WI38 (cell line): ENCODE measurements at regions not wholly inside any gene's neighbourhood (a gene's known extent, or its start where the extent isn't known, plus 50 kb on each side); places are given as distances from the start of the nearest gene placed in this dataset.

Experiments used
- H3K4me3 ChIP-seq: 2 replicates; pipeline ENCODE4 v1.5.1; 2011; ENCODE audit warnings: low read depth, mild to moderate bottlenecking, control low read depth, low read length
- CTCF ChIP-seq: IDR thresholded peaks from 2 replicates; pipeline ENCODE4 v1.5.1; 2012; ENCODE audit warnings: low read depth, mild to moderate bottlenecking, control low read depth, low read length

DNA sequence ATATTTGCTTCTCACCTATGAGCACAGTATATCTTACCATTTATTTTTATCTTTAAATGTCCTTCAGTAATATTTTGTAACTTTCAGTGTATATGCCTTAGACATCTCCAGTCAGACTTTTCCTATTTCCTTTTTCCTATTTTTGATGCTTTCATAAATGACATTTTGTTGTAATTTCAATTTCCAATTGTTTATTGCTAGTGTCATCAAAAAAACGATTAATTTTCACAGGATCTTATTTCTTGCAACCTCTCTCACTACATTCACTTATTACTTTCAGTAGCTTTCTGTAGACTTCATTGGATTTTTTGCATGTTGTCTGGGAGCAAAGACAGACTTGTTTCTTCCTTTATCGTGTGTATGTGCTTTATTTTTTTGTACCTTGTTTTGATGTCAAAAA is 602.4 kb downstream of the AJAP1 start:
- H3K4me3 ChIP-seq = no peak overlapping the region
- no peak for TF ChIP-seq CTCF

DNA sequence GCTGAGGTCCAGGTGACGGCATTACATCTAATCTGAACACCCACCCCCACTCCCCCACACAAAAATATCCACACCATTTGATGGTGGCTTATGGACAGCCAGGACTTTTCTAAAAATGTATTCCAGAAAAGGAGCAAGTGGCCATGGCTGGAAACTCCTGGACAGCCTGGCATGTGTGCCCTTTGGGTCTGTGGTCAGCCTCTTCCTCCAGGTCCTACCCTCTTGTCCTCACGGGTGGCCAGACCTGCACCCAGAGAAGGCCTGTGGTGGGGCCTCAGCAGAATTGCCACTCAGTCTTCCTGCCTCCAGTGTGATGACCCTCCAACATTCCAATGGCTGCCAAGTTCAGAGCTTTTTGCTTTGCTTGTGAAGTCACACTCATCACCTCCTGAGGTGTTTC is 600.6 kb downstream of the AJAP1 start:
- H3K4me3 ChIP-seq = no peak overlapping the region
- no peak for TF ChIP-seq CTCF

DNA sequence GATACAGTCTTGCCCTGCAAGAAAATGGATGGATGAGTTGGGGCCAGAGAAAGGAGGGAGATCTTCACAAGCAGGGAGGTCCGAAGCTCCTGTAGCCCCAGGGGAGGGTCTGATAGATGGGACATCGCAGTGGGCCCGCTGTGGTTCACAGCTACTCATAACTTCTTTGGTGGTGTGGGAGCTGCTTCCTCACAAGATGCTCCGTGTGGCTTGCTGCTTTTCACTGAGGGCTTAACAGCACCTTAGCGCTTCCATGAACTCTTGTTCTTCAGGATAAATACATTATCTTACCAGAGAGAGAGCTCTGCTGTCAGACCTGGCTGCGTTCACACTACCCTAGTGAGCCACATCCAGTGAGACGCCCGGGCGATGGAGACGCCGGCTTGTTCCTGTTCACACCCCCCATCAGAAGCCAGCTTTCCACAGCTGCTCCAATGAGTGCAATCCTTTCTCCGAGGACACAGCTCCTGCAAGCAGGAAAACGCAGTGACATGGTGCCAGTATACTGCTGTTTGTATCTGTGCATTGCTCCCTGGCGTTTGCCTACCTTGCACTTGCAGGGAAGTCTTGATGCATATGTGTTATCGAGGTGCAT is 599.8 kb downstream of the AJAP1 start:
- no peak overlapping the region for H3K4me3 ChIP-seq

DNA sequence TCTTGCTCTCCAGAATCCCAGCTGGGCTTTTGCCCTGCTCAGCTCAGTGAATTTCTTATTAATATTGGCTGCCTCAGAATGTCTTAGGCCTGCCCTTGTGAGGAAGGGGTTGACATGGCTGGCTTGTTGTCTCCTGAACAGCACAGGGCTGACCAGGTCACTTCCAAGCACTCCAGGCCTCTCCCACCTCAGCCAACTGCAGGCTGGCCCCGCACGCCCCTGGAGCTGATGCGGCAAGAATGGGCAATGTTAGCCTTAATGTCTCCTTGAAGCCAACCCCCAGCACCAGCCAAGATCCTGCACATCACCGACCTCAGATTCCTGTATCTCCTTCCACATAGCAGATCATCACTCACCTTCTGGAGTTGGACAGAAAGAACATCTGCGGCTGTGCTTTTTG is 598.6 kb downstream of the AJAP1 start:
- no peak for TF ChIP-seq CTCF
- no peak overlapping the region for H3K4me3 ChIP-seq

More for the DNA sequence above, 599.8 kb downstream of the AJAP1 start:
- no peak for TF ChIP-seq CTCF

DNA sequence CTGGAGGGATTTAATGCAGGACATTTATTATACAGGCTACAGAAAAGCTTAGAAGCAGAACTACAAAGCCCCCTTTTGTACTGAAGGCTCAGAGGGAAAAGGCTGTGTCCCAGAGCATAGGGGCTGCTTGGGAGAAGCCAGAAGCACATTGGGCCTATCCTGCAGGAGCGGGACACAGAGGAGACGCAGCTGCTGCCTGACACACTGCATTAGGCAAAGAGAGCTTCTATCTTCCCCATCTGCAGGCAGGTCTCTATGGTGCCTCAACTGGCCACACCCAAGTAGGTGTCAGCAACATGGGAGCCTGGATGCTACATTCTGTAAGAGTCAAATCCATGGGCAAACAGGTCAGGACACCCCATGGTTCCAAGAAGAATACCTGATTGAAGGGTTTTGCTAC is 595.9 kb downstream of the AJAP1 start:
- no peak overlapping the region for H3K4me3 ChIP-seq
- TF ChIP-seq CTCF = no peak

DNA sequence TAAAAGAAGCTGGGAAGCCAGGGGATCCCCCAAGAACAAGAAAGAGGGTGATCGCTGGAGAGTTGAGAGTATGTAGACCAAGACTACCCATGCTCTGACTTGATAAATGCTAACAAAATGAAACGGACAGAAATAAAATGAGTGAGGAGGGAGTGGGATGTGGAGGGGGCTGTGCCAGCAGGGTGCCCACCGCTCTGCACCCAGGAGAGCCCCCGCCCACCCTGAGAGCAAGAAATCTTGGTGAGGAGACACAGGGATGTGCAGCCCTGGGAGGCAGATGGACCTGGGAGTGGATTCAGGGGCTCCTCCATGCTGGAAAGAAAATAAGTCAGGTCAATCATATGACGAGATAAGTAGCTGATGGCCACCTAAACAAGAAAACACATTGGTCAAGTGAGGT is 590.9 kb downstream of the AJAP1 start:
- no peak for TF ChIP-seq CTCF
- no peak overlapping the region for H3K4me3 ChIP-seq

DNA sequence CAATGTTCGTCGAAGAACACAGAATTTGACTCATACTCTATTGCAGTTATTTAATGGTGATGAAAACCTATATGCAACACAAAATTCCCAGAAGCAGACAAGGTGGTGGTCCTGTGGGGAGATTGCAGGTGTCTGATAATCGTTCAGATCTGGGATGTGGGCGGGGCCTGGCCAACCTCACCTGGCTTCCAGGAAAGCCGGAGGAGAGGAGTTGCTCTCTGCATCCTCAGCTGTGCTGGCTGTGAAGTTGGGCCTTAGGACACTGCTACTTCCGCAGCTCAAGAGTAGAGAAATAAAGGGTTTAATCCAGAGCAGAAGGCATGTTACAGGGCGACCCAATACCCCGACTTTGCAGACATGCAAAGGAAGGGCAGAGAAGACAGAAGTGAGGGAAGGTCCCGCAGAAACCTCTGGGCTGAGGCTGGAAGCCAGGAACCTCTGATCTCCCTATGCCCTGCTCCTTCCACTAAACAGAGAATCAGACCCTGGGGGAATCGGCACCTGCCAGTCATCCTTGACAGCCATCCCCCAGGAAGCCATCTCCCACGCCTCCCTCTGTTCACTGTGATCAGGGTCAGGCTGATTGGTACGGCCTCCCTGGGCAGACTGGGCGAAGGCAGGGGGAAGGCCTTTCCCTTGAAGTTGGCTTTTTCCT is 590.3 kb downstream of the AJAP1 start:
- TF ChIP-seq CTCF = no peak
- H3K4me3 ChIP-seq = no peak overlapping the region
